ENCODE measurements at regions not wholly inside any gene's neighbourhood (a gene's known extent, or its start where the extent isn't known, plus 50 kb on each side); places are given as distances from the start of the nearest gene placed in this dataset.

DNA sequence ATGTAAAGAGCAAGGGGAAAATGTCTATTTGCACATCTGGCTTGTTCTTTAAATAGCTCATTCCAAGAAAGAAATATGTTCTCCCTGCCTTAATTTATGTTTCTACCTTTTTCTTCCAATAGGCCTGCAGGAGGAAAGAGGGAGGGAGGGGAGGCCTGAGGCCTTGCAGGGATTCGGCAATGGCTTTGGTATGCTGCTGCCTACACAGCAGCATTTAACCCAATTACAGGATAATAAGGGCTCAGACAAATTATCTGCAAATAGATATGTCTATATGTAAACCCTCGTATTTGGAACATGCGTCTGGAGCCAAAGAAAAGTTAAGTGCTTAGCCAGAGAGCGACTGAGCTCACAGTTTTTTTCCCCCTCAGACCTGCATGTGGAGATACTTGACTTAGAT is 277.2 kb downstream of the CDC5L start:
- peak; percentile 47 for DNase-seq

DNA sequence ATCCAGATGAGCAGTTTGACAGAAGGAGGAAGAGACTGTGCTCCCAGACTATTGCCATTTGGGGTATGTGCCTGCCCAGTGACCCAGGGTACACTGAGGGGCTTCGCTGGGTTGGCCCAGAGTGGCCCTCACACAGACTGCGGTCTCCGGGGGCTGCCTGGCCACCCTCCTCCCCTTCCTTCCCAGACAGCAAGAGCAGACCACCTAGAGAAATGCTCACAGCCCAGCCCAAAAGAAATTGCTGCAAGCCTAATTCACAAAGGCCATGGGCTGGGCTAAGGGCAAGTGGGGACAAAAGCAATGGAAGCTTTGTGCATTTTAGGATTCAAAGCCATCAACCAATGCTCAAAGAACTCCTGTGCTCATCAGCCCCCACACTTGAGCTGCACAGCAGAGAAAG is 277.6 kb downstream of the CDC5L start:
- no peak for DNase-seq

DNA sequence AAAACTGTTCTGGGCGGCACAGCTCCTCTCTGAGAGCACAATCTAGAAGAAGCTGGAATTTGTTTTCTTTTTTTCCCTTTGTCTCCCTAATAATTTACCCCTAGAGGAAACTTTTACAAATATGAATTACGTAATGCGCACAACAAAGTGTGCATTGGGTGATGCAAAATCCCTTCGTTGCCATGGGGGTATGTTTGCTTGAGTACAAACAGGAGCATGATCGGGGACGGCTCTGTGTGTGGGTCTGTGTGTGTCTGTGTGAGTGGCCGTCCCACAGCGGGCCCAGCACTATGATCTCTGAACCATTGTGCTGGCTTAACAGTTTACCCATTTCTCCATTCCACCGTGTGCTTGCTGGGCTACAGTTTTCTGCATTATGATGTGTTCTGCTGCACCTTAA is 278.2 kb downstream of the CDC5L start:
- no peak for DNase-seq

DNA sequence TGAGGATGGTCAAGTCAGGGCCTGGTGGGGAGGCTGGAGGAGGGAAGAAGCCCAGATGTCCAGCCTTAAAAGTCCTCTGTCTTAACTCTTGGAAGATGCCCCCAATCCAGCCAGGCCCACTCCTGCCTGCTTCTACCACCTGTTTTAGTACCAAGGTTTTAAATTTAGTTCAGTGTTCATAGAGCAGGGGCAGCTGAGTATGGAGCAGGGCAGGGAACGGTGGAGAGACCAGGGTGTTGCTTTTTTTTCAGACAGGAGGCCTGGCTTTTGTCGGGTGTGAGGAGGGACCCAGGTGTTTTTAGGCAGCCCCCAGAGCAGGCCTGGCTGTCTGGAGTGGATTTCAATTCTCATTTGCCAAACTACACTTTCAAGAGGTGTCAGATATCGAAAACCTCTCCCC is 278.8 kb downstream of the CDC5L start:
- DNase-seq = no peak

DNA sequence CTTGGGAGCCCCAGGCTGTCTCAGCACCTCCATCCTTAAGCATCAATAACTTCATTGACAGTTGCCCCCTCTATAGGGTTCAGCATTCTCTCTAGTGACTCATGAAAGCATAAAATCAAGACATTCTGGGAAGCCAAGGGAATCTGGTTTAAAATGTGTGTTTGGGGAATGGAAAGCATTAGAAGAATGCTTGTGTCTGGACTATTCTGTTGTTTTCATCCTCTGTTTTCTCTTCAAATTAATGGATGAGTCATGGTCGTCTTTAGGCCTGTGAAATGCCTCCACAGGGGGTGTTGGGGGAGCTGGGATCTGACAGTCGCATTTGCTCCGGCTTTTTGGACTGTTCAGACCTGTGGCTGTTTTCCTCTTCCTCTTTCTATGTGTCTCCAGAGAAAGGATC is 279.7 kb downstream of the CDC5L start:
- DNase-seq = no peak

DNA sequence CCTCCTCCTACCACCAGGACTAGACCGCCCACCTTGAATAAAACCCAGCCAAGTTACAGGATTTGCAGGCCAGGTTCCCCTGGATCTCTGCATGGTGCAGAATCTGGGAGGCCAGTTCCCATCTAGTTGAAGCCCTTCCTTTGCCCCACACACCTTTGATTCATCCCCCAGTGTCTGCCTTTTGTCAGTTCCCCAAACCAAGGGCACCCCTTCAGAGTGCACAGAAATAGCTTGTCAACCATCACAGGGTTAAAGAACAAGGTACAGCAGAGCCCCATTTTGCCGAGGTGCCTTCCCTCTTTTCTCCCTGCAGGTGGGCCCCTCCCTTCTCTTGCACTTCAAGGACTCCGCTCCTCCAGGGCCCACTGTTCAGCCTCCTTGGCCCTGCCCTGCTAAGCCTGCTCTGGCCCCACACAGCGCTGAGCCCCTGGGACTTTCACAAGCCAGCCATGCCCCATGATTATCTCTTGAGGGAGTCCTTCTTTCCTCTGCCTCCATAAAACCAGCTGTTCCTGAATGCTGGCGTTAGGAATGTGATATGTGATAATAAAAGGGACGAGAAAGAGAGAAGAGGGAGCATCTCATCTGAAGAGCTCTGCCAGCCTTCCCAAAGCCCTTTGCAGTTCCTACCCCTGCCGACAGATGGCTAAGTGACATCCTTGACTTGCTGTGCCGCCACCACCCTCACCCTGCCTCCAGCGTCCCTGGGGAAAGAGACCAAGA is 280.3 kb downstream of the CDC5L start:
- DNase-seq = no peak

DNA sequence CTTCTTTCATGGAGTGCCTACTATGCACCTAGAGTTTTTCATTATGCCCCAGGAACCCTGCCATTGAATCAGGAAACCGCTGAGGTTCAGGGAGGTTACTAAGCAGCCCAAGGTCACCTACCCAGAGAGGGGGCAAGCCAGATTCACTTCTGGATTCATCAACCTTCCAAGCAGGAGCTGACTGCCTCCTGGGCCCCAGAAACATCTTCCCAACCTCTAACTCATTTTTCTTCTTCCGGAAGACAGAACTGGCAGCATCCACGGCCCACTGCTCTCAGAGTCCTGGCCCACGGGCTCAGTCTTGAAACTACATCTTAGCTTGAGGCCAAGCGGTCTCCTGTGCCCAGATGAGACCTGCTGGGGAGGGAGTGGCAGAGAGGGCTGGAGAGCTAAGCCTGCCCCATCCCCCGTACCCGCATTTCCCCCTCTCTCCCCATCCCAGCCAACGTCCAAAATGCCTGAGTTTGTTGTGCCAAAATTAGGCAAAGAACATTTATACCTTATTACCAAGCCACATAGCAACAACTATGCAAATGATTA is 281.0 kb downstream of the CDC5L start:
- DNase-seq = no peak

DNA sequence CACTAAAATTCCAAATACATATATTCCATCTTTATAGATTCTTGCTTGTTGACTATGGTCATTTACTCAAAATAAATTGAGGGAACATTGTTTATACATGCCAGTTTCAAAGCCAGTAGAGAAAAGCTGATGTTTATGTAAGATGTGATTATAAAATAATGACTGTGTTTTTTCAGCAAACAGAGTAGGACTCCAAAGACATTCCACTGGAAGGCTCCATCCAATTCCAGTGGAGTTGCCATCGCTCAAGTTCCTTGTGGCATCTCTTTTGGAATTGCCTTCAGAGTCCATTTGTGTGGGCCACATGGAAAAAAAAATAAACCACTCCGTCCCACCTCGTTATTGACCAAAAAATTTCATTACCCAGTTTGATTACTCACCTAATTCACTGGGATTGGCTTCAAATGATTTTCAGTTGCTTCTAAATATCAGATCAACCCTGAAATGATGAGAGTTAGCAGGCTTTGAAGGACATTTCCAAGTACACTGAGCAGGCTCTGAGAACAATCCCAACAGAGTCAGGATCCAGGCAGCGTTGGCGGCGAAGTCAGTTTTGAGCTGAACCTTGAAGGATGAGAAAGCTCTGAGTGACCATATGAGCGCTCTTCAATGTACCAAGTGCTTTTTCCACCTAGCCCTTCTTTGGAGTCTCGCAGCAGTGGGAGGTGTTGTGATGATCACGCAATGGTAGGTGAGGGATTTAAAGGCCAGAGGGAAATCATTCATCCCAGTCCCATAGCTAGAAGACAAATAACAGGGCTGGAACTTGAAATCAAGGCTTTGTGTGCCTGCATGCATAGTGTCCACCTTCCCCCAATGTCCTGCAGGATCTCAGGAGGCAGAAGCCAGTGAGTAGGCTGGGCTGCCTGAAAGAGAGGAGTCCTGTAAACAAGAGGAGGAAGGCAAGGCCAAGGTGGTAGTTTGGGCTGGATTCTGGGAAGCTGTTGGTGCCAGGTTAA is 281.7 kb downstream of the CDC5L start:
- no peak for DNase-seq

DNA sequence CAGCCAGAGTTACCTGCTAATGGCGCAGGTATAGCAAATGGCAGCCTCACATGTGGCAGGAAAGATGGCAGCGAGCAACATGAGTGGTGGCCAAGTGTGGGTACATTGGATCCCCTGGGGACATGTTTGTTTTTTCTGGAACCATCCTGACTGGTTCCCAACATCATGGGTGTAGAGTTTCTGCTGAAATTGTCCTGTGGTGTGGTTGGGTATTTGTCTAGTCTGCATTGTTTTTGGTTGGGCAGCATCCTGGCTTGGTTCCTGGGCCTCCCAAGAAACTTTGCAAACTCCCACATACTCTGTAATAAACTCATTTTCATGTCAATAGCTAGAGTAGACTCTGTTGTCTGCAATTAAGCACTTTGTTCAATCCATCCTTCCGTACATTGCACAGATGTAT is 282.6 kb downstream of the CDC5L start:
- no peak for DNase-seq

DNA sequence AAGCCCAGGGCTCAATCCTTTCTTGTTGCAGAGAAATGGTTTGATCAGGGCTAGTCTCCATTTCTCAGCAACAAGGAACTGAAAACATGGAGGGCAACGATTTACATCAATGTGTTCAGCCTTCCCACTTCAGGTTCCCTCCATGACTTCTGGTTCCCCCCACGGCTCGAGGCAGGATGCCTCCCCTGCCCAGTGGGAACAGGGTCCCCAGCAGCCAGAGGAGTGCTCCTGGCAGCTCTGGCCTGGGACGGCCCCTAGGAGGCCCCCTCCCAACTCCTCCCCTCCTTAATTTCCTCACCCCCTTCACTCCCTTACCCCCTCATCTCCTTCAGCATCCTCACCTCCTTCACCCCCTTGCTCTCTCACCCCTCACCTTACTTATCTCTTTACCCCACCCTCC is 283.8 kb downstream of the CDC5L start:
- DNase-seq = no peak

DNA sequence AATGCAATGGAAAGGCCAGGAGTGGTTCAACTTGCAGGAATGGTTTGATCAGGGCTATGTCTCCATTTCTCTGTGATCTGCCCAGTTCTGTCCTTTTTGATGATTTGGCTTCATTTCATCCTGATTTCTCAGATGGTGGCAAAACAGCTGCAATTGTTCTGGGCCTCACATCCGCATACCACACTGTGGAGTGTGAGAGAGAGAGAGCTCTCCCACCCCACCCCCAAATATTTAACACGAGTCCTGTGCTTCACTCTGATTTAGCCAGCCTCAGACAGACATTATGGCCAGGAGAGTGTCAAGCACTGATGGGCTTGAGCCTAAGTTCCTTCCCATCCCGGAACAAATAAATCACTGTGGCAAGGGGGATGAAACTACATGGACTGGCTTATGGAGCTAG is 284.6 kb downstream of the CDC5L start:
- DNase-seq = no peak

DNA sequence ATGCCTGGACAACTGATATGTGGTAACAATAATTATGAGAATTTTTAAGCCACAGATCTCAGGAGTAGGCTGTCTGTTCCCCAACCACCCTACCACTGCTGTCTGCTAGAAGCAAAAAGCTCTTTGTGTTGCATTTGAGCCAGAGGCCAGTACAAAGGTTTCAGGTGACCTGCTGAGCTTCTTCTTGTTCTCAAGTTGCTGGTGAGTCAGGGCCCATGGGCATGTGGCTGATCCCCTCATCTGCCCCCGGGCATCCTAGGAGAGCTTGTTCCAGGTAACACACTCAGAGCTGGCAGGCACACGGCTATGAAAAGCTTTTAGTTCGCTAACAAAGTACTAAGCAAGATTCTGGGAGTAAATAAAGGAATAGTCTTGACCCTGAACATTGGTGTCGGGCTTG is 285.3 kb downstream of the CDC5L start:
- no peak for DNase-seq

DNA sequence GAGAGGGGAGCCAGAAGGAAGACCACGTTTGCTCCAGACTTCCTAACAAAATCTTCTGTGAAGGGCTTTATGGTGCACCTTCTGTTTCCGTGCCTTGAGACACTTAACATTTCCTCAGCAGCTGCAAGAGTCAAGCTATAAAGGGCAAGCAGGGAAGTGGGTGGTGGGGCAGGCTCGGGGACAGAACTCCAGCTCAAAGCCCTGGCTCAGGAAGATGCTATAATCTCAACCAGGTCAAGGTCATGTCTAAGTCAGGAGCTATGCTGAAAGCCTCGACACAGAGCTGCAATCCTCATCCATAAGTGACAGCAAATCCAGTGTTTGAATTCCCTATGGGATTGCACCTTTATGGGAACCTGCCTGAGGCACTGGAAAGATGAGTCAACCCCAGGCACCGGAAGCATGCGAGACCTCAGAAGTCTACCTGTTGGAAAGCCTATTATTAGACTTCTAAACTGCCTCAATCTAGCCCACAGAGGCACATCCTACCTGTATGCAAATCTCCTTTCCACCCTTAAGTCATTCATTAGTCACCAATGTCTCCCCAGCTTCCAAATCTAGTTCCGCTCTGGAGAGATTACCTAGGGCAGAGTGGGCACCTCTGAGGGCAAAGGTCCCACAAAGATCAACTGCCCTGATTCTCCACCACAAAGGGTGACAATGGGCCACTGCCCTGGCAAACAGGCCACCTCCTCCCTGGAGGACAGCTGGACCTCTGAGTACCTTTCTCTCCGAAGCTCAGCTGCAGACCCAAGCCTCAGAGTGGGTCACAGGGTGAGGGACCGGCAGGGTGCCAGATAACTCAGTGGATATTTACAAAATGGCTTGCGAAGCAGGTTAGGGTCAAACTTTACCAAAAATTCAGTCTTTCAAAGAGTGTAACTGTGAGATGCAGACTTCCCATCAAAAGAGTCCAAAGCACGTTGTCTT is 287.0 kb downstream of the CDC5L start:
- peak; percentile 55 for DNase-seq

DNA sequence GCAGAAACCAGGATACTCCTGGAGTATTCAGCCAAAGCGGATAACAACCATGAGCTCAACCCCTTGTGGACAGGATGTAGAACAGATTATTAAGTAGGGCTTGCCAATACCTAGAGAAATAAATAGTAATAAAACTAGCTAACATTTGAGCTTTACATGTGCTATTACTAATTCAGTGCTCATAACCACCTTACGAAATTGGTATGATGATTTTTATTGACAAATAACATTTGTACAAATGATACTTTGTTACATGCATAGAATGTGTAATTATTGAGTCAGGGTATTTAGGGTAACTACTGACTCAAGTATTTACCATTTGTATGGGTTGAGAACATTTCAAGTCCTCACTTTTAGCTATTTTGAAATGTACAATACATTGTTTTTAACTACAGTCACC is 287.9 kb downstream of the CDC5L start:
- no peak for DNase-seq

DNA sequence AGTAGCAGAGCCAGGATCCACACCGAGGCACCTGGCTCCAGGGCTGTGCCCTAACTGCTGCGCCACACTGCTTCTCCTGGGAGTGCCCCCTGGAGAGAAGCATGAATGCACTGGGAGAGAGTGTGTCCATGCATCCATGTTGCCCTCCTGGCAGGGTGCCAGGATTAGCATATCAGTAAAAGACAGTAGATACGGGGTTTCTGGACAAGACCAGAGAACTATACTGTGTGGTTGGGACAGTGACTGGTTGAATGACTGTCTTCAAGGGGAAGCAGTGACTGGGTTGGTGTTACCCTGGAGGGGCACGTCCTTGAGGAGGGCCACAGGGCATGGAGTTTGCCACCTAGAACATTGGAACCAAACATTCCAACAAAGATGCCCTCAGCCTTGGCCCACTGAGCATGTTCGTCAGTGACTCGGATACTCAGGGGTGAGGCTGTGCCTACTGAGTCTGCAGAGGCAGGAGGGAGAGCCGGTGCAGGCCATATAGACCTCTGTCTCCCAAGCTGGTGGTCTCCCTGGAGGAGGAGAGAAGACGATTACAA is 288.8 kb downstream of the CDC5L start:
- DNase-seq = peak; percentile 32

DNA sequence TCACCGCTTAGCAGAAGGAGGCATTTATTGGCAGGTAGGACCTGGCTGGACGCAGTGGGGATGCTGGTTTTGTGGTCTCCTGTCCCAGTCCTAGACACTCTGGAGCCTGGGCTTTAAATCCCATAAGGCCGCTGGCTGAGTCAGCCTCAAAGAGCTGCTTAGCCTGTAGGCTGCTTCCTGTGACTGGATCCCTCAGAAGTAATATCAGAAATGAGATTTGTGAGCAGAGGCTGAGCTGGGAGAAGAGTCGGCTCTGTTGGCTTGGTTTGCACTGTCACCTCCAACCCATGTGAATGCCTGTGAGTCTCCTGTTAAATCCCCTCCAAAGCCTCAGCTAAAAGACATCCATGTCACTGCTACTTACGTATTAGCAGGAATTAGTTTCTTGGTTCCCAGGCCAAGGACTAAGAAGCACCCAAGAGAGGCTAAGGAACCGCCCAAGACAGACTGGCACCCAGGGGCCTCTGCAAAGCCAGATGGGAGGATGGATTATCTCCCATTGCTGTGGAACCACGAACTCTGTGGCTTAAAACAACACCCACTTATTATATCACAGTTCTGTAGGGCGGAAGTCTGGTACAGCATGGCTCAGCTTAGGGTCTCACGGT is 289.4 kb downstream of the CDC5L start:
- DNase-seq = no peak

DNA sequence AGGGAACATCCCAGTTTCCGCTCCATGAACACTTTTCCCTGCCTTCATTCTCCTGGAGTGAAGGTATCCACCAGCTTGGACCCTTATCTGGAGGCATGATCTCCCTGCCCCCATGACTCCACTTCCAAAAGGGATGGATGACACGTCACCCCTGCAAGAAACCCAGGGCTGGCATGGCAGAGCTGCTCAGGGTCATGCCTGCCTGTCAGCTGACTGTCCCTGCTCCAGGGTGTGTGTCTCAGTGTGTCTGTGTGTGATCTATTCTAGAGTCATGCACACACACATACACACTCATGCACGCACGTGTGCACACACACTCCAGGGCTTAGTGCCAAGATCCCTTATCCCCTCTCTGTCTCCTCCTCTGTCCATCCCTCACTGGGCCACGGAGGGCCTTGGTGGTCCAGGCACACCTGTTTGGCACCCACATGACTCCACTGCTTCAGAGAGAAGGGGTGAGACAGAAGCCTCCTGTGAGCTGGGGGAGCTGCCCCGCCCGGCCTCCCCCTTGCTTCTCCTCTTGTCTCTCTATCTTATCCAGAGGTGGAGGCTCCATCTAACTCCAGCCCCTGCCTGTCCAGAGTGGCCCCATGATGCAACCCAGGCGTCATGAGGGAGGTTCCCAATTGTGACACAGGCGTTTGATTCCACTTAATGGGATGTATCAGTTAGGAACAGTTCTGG is 290.9 kb downstream of the CDC5L start:
- DNase-seq = no peak

DNA sequence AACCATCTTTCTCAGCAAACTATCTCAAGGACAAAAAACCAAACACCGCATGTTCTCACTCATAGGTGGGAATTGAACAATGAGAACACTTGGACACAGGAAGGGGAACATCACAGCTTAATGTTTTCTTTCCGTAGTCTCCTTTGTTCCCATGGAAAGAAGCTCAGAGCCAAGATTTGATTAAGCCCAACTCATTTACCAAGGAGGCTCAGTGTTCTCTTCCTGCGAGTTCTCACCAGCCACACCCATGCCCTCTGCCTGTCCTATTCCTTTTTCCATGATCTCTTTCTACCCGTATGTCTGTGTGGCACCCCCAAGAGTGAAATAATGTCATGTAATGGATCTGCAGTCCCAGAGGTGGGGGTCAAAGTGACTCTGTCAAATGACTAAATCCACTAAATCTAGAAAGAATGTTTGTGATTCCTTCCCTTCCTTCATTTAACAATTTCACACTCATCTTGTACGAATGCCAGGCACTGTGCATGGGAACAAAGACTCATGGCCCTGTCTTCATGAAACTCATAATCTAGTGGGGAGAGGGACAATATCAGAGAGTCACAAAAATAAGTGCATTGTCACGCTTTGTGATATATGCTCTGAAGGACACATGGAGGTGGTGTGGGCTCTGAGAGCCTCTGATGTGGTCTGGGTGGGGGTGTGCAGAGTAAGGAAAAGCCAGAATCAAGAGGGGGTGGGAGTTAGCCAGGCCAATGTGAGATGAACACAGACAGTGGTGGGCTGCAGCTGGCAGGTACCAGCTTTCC is 292.1 kb downstream of the CDC5L start:
- DNase-seq = no peak

DNA sequence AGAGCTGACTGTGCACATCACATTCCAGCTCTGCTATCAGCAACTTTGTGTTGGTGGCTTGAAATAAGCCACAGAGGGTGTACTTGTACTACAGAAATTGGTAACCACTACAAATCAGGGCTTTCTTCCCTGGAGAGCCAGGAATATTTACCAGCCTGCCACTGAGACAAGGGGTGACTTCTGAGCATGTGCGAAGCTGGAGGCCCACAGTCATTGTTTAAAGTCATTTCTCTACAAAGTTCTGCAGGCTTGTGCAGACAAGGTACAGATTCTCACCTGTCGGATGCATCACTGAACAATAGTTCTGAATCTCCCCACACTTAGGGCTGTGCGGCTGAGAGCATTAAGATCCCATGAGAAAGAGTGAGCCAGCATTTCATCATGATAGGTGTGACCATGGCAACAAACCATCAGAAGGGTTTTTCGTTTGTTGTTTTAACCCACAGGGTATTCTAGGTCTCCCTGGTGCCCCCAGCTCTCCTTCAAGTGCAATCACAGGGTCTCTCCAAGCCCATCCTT is 292.8 kb downstream of the CDC5L start:
- DNase-seq = no peak

DNA sequence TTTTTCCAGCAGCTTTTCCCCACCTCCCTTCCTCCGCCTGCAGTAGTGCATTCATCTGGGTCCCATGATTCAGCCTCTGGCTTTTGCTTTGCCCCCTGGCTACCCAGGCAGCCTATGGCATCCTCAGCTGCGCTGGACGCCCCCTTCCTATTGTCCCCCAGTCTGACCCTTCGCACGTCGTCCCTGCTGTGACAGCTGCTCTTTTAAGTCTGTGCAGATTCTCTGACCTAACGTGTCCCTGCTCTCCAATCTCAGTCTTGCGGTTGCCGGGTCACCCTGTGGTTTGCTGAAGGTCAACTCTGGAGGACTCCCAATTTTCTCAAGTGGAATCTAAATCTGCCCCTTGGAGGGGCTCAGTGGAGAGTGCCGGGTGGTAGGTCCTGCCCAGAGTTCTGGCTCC is 294.3 kb downstream of the CDC5L start:
- no peak for DNase-seq

DNA sequence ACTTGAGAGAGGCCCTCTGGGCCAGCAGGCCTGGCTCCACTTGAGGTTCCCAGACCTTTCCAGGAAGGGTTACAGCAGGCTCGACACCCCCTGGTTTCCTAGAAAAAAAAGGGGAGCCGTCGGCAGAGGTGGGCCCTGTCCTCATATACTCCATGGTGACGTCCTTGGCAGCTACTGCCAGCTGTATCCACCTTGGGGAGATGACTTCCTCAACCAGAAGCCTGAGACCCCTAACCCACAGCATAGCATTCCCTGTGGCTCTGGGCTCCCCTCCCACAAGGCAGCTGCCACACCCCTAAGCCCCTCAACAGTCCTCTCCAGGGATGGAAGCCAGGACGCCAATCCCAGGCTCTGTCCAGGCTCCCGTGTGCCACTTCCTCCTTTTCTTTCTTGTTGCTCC is 294.8 kb downstream of the CDC5L start:
- no peak for DNase-seq
